GM21360 (cell line): ENCODE measurements at regions not wholly inside any gene's neighbourhood (a gene's known extent, or its start where the extent isn't known, plus 50 kb on each side); places are given as distances from the start of the nearest gene placed in this dataset.
"Not testable (repeated sequence)": the region's sequence is repeated elsewhere in the genome, so short reads cannot be mapped to it uniquely, and the experiment has no call there.

Source experiments
- ATAC-seq: cut with Tn5 transposase; IDR thresholded peaks from one replicate; pipeline ENCODE4 v1.9.1; 2021; ENCODE audit warnings: mild to moderate bottlenecking, moderate library complexity; ENCODE audit not compliant: unreplicated experiment

DNA sequence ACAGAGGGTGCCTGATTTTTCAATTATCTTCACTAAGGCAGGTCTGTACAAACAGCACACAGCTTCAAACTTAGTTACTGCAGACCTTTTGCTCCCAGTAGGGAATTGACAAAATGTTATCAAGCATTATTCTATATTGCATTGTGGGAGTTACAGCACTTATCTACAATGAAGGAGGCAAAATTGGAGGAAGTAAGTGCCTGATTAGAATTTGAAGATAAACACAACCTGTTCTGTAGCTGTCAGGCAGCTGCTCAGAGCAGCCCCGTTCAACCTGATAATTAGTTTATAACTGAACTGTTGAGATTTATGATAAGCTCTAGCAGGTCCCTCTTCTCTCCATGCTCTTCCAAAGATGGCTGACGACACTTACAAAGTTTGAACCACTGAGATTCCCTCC lies 364.4 kb upstream of the CYRIA start:
- ATAC-seq, result no peak

DNA sequence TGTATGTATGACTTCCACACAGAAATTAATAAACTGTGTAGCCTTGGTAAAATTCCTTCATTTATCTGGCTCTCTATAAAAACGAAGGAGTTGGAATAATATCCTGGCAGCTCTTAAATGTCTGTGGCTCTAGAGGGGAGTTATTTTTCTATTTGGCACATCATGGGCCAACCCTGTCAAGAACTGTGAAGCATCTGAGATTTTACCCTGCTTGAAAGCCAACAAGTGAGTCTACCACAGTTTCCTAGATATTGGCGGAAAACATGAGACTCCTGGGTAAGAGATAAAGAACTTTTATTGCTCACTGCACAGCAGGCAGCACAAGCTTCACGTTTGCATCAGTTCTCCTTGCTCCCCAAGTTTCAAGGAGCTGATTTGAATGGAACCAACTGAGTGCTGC lies 346.7 kb upstream of the CYRIA start:
- ATAC-seq, result no peak

DNA sequence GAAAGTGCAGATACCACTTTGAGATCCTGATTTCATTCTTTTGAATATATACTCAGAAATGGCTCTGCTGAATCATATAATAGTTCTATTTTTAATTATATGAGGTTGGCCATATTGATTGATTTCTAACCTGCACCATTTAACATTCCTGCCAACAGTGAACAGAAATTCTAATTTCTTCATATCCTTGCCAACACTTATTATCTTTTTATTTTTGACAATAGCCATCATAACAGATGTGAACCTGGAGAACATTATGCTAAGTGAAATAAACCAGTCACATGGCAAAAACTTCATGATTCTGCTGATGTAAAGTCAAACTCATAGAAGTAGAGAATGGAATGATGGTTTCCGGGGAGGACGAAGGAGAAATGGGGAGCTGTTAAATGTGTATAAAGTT lies 344.5 kb upstream of the CYRIA start:
- no peak for ATAC-seq

DNA sequence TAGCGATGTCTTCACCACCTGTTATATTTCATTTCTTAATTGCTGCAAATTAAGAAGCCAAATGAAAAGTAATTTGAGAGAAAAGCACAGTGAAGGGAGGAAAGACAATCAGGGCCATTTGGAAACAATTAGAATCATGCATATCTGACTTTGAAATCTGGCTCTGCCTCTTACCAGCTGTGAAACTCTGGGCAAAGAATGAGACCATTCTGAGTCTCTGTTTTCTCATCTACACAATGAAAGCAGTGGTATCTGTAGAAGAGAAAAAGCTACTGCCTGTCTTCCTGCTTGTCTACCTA lies 334.5 kb upstream of the CYRIA start:
- no peak for ATAC-seq

DNA sequence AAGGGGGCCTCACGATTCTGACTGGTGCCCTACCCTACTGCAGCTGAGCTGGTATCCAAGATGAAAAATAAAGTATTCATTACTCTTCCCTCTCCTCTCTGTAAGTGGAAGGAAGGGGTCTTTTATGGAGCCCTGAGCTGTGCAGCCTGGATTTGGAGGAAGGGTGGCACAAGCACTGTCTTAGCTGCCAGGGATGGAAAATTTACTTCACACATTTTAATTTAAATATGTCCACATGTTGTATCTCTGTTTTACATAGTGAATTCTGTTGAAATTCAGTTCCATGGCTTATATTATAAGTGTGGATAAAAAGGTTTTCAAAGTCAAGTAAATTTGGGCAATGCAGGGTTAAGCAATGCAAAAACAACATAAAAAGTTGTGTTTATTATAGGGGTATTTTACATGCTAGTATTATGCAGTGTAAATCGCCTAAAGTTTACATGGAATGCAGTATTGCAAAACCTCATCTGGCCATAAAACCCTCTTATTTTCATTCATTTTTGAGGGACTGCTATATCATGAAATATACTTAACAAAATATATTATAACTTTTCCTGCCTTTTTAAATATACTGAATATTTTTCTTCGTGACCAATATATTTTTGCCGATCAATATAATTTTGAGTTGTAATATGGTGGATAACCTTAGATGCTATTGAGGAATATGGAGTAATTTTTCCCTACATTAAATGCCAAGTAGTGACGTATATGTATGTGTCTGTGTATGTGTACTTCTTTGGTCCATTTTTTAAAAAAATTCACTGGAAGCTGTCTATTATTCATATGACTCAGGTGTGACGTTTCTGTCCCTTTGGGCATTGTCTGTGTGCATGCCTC lies 333.9 kb upstream of the CYRIA start:
- no peak for ATAC-seq

DNA sequence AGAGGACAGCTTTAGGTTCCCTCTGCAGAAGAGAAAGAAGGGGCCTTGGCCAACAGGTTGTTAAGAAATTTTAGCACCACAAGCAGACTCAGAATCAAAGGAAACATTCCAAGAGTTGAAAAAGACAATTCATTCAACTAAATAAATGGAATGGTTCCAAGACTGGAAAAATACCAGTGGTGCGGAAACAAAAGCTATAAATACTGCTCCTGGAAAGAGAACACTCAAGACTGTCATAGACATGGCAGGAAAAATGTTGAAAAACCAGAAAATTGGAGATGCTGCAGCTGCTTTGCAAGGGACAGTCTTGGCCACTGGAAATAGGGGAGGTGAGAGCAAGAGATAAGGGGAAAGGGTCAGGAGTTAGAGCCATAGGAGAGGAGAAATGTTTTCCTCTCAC lies 312.7 kb upstream of the CYRIA start:
- ATAC-seq, result no peak

DNA sequence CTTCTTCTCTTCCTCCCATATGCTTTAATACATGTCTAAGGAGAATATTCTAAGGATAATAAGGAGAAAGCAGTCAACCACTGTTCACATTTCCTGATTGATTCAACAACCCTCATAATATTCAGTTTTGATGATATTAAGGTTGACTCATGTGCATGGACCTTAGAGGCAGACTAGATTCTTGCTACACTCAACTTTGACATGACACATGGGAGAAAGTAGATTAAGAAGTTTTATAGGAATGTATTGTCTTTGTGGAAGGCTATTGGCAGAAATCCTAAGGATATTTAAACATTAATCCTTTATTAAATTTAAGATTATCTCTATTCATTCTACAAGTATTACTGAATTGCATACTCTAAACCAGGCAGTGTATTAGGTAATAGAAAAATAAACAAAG lies 309.1 kb upstream of the CYRIA start:
- no peak for ATAC-seq

DNA sequence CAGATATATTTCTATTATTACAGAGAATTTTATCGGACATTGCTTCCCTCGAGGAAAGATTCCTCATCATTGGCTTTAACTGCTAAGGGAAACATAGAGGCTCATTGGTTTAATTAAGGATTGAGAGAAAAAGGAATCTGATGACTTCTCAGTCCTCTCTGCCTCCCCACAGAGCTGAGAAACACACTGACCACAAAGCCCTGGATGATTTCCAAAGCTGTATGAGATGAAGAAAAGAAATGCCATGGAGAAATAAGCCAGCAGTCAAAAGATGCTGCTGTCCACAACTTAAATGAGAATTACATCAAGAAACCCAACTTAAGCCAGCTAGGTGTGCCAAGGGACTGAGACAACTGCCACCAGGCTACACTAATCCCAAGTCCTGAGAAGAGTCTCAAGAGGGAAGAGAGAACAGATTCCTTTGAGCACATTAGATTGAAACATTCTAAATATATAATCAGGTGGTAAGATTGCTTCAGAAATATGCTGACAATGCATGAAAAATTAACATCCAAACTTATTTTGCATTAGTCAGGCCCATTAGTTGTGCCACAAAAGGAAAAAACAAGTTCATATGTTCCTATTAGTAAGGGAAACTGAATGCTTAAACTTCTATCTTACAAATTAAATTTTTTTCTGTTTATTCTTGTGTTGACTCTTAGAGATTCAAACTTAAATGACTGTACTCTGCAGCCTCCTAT lies 308.1 kb upstream of the CYRIA start:
- ATAC-seq, result no peak

DNA sequence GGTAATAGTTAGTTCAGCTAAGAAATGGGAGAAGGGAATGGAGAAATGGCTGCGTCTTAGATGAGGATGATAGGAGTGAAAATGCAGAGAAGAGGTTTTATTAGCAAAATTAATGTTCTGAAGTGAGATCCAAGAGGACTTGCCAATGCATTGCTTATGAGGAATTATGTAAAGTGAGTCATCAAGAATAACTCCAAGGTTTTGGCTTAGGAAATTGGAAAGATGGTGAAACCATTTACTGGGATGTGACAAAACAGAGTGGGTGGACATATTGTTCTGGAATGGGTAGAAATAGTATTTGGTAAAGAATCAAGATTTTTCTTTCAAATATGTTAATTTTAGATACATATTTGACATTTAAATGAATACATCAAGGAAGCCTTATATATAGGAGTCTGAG lies 306.6 kb upstream of the CYRIA start:
- no peak for ATAC-seq

DNA sequence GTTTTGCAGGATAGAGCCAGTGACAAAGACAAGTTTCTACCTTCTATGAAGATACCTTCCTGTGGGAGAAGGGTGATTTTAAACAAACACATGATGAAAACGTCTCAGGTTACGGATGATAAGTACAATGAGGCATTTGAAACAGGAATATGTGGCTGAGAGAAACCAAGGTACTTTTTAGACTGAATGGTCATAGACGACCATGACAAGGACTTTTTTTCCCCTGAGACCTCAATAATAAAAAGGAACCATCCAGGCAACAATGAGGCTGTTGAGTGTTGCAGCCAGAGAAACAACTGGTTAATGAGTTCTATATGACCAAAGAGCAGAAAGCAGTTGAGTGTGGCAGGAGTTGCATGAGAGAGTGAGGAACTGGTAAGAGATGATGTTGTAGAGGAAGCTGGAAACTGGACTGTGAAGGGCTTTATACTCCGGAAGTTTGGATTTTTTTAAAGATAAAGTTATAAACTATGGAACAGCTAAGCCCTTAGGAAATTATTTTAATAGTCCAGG lies 306.1 kb upstream of the CYRIA start:
- ATAC-seq, result no peak

DNA sequence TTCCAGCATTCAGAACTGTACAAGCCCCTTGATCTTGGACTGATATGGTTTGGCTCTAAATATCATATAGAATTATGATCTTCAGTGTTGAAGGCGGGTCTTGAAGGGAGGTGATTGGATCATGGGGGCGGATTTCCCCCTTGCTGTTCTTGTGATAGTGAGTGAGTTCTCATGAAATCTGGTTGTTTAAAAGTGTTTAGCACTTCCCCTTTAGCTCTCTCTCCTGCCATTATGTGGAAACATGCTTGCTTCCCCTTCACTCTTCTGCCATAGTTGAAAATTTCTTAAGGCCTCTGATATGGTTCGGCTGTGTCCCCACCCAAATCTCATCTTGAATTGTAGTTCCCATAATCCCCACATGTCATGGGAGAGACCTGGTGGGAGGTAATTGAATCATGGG lies 305.3 kb upstream of the CYRIA start:
- not testable (repeated sequence) for ATAC-seq

DNA sequence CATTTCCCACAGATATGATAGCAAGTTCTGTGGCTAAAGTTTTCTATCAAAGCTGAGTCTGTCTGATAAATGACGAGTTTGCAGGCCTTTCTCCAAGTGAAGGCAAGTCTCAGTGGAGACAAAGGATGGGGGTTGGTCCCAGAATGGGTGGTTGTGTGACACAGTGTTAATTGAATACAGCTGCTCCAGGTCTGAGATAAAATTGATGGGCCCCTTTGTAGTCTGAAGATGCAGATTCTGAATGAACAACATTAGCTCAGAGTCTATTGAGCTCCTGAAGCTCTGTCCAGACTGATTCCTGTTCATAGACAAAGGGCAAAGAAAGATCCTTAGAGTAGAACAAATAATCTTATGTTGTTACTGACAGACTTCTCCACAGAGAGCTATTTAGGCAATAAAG lies 296.9 kb upstream of the CYRIA start:
- no peak for ATAC-seq

DNA sequence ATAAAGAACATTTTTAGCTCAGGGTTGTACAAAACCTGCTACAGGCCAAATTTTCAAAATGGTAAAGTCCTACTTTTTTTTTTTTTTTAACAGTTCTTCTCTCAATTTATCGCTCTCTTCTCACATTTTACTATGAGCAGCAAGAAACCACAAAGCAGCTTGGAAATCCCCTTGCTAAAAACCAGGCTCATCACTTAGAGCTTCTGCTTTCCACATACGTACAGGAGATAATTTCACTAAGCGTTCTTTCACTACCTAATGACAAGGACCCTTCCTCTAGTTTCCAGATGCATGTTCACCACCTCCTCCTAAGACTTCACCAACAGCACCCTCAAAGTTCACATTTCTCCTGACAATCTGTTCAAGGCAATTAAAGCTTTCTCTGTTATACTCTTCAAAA lies 294.9 kb upstream of the CYRIA start:
- peak; percentile 64 for ATAC-seq

DNA sequence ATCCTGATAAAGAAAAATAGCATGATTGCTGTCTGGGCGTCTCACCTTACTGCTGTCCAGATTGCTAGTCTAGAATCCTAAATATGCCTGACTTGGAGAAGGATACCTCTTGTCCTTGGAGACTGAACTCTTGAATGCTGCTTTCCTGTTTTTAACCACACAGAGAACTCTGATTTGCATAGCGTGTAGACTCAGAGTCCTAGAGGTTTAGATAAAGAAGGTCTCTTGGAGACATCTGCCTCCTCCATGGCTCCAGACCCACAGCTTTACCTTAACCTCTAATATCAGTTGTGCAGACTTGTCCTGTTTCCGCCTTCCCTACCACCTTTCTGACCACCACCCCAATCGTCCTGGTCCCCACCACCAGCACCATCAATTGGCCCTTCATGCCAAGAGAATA lies 292.6 kb upstream of the CYRIA start:
- no peak for ATAC-seq

DNA sequence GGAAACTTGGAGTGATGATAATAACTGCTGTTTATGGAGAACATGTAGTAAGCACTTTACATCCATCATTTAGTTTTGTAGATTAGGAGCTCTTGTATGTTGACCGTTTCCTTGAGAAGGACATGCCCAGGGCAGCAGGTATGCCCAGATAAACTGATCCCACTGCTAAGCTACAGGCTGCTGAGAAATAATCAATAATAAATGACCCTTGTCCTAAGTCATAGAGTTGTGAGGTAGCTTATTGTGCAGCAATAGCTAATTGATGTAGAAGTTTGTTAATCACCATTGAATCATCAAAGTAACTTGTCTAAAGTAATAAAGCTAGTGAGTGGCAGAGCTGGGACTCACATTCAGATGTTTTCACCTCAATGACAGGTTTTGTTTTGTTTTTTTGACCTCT lies 287.2 kb upstream of the CYRIA start:
- ATAC-seq, result no peak

DNA sequence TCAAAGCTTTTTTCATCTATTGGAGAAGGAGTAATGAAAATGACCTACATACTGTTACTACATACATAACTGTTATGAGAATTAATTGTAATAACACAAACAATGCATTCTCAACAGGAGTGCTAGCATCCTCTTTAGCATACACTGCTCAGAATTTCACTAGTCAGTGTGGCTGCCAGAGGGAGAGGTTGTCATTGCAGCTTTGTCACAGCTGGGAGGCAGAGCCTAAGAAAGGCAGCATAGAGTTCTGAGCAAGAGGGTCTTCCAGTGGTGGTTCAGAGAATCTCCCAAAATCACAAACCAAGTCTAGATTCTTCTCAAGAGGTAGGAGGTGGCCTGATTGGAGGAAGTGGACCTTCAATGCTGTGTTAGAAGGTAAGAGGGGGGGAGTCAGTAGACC lies 286.7 kb upstream of the CYRIA start:
- ATAC-seq, result no peak

DNA sequence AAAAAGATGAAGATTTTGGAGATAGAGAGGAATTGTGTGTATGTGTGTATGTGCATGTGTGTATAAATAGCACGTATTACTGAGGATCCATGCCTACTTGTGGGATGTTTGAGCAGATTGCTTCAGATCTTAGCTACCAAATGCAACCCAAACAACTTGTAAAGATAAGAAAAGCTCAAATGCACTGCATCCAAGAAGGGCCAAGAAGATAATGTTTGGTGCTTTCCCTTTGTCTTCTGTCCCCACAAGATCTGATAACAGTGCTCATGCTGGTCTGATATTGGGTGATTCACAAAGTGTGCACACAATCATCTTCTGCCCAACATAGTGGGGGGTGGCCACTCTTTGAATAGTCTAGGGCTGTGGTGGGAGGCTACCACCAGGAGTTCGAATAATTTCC lies 284.8 kb upstream of the CYRIA start:
- no peak for ATAC-seq

DNA sequence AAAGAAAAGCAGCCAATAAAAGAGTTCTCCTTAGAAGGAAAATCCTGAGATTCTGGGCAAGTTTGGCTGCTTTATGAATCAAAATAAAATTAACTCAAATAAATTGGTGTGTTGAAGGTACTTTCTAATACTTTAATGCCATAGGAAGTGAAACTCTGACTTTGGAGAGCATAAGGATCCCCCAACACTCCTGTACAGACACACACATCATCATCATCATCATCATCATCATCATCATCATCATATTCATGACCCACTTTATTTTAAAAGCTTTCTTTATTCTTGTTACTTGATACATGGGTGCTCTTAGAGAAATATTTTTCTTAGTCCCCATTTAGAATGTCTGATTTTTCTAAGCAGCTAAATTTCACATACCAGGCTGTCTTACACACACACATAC lies 283.1 kb upstream of the CYRIA start:
- ATAC-seq, result no peak

DNA sequence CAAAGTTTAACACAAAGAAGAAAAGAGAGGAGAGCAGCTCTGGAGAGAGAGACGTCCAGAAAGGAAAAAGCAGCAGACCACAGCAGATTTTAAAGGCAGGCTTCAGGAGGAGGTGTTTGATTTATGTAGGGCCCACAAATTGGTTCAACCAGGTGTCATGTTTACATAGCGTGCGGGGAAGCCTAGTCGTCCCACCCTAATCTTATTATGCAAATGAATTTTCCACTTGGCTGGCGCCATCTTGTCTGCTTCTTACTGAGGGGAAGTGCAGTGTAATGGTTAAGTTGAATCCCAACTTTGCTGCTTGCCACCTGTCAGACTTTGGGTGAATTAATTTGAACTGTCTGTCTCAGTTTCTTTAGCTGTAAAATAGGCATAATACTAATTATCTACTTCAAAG lies 282.4 kb upstream of the CYRIA start:
- no peak for ATAC-seq

DNA sequence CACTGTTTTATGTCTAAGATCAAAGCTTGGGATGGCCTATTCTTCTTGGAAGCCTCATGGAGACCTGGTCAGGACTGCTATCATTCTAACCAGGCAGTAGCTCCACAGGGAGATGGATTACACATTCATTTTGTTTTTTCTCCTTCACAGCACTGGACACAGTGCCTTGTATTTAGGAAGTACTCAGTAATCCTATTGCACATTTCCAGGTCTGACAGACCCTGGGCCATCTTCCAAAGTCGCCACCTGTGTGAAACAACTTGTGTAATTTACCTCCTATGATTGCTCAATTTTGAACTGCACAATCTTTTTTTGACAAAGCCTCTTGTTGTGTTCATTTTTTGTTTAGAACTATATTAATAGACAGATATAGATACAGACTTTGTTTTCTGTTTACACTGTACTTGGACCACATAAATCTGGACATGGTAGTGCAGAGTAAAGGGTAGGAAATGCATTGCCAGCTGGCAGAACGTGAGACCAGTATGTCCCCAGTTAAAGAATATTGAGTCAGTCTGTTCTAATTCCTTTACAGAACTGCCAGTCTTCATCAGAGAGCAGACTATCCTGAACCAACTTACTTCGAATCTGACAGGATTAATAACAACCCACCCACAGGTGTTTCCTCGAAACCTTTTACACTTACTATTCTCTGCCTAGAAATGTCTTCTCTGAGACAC lies 277.8 kb upstream of the CYRIA start:
- ATAC-seq, result no peak

DNA sequence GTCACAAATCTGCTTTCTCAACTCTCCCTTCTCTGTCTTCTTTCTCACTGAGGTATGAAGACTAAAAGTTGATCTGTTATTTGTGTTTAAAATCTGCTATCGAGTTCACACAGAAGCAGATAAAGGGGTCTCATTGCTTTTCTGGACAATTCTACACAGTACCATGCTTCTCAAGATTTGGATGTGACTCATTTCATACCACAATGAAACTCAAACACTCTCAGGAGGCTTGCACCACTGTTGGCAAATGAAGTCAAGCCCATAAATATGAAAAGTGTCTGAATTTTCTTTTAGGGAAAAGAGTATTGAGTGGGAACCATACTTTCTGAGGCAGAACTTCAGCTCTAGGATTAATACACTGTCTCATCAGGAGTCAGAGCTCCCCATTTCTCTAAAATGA lies 274.6 kb upstream of the CYRIA start:
- no peak for ATAC-seq

DNA sequence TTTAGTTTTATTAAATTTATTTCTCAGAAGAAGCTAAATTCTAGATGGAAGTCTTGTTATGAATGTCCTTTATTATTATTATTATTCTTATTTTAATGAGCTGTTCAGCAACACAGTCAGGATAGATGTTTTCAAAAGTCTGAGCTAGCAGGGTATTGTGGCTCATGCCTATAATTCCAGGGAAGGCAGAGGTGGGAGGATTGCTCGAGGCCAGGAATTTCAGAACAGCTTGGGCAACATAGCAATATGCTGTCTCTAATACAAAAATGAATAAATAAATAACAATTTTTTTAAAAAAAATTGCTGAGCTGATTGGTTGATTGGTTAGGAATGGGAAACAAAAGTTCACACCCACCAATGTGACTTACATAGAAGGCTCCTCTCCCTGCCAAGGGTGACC lies 274.1 kb upstream of the CYRIA start:
- no peak for ATAC-seq
